GM20000 (cell line): ENCODE measurements at regions not wholly inside any gene's neighbourhood (a gene's known extent, or its start where the extent isn't known, plus 50 kb on each side); places are given as distances from the start of the nearest gene placed in this dataset.
"Not testable (repeated sequence)": the region's sequence is repeated elsewhere in the genome, so short reads cannot be mapped to it uniquely, and the experiment has no call there.

Source experiments
- DNase-seq: peaks from one replicate; pipeline ENCODE4 v3.0.0; 2012; ENCODE audit warnings: low spot score
- CTCF ChIP-seq: IDR thresholded peaks from 2 replicates; pipeline ENCODE4 v1.5.1; 2012; ENCODE audit warnings: mild to moderate bottlenecking, control low read depth; ENCODE audit errors: extremely low read depth, missing control alignments

DNA sequence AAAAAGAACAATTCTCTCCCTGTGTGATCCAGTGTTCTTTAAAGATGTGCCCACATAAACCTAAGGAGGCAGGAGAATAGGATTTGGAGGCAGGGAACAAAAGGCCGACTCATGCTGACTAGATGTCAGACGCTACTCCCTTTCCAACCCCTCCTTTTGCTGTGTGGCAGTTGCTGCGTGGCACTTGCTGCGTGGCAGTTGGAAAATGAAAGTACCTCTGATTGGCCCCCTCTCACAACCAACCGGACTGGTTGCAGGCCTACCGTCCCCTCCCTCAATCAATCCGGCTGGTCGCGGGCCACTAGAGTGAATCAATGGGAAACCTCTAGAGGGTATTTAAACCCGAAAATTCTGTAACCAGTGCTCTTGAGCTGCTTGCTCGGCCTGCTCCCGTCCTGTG is 551.0 kb downstream of the KIF4B start:
- no peak for TF ChIP-seq CTCF
- no peak for DNase-seq

DNA sequence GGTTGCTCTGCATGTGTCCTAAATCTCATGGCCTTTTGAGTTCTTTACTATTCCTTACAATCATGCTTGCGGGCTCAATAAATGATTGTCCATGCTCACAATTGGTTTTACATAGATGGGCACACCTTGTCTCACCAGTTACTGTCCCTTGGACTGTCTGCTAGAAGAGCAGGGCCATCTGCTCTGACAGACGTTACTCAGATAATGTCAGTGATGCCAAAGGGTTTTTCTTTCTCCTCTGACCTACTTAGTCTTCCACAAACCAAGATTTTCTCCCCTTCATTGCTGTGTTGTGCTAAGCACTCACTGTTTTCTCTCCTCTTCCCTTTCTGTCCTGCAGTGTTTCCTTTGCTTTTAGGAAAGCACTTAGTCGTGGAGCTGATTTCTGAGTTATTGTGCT is 562.3 kb downstream of the KIF4B start:
- DNase-seq = no peak
- no peak for TF ChIP-seq CTCF

DNA sequence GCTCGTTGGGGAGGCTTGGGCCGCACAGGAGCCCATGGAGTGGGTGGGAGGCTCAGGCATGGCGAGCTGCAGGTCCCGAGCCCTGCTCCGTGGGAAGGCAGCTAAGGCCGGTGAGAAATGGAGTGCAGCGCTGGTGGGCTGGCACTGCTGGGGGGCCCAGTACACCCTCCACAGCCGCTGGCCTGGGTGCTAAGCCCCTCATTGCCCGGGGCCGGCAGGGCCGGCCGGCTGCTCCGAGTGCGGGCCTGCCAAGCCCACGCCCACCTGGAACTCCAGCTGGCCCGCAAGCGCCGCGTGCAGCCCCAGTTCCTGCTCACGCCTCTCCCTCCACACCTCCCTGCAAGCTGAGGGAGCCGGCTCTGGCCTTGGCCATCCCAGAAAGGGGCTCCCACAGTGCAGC is 573.3 kb downstream of the KIF4B start:
- not testable (repeated sequence) for DNase-seq

GRCh38 chr5:155587458-155587857 is 573.9 kb downstream of the KIF4B start:
- TF ChIP-seq CTCF = no peak
- no peak for DNase-seq

DNA sequence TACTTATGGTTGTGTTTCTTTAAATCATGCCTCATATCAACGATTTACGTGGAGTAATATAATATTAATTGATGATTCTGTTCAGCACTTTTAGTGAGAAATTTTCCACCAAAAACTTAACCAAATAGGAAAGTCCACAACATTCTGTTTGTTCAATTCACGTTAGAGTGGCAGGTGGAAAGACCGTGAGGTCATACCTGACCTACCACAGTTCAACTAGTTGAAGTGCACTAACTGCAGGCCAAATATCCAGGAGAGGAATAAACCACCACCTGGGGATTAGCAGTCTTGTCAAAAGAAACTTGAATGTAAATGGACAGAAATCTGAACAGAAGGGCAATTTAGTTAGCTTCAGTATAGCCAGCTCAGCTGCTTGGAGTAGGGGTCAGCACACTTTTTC is 577.7 kb downstream of the KIF4B start:
- TF ChIP-seq CTCF = no peak
- DNase-seq = no peak

DNA sequence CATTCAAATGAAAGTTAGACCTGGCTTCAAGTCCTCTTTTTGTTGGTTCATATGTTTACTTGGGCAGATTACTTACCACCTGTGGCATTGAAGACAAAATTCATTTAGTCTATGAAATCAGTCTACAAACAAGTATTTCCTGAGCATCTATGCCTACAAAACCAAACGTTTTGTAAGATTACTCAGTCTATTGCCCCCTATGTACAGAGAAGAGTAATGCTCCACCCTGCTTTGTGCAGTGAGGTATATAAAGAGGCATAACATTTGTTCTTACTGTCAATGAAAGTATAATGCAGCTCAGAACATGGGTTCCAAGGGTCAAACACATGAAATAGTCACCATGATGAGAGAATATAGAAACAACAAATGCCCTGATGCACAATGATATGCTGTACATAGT is 580.7 kb downstream of the KIF4B start:
- no peak for DNase-seq
- no peak for TF ChIP-seq CTCF

- DNase-seq = no peak
- TF ChIP-seq CTCF = no peak
Measured at GRCh38 chr5:155595791-155596190, 582.2 kb downstream of the KIF4B start.

GRCh38 chr5:155598552-155598951 is 585.0 kb downstream of the KIF4B start:
- DNase-seq = no peak
- no peak for TF ChIP-seq CTCF
